ENCODE measurements at regions not wholly inside any gene's neighbourhood (a gene's known extent, or its start where the extent isn't known, plus 50 kb on each side); places are given as distances from the start of the nearest gene placed in this dataset.
"Not testable (repeated sequence)": the region's sequence is repeated elsewhere in the genome, so short reads cannot be mapped to it uniquely, and the experiment has no call there.

- TF ChIP-seq CTCF (conservative IDR thresholded peaks at IDR 0.05); EZH2 (IDR thresholded peaks at IDR 0.05; ENCODE audit: low read depth): not testable (repeated sequence)
Observed at GRCh38 chr3:72266921-72267524, 482.1 kb upstream of the PROK2 start.
